Pons (tissue), 1 donor: ENCODE measurements at regions not wholly inside any gene's neighbourhood (a gene's known extent, or its start where the extent isn't known, plus 50 kb on each side); places are given as distances from the start of the nearest gene placed in this dataset.
A peak's percentile ranks its signal among the peaks of the same experiment; 100 is the strongest.

Experiments
- DNase-seq: peaks from one replicate; pipeline ENCODE4 v3.0.0-alpha.2; 2016; ENCODE audit warnings: low spot score

DNA sequence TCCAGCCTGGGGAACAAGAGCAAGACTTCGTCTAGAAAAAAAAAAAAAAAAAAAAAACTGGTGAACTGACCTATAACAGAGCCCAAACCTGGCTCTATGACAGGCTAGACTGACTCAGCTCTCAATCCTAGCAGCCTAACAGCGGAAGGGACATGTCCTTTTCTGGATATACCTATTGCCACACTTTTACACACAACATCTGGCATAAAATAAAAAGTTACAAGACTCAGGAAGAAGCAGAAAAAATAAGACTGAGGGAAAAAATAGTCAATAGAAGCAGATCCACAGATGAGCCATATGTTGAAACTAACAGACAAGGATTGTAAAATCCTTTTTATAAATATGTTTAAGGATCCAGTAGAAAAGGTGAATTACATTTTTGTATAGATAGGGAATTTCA is 57.5 kb upstream of the IPO9 start:
- DNase-seq = no peak

DNA sequence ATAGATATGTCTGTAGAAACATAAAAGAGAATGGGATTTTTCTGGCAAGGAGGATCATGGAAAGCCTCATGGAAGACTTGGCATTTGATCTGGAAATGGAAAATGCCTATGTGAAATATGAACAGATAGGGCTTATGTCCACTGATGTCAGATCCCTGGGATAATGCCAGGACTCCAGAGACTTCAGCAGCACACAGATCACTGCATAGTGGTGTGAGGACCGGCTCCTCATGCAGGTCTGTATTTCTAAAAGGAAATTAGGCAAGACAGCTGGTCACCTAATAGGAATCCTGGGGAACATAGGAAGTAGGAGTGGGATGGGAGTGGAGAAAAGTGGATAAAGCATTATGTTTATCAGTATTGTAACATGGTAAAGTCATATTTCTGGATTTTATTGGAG is 56.8 kb upstream of the IPO9 start:
- DNase-seq = no peak

DNA sequence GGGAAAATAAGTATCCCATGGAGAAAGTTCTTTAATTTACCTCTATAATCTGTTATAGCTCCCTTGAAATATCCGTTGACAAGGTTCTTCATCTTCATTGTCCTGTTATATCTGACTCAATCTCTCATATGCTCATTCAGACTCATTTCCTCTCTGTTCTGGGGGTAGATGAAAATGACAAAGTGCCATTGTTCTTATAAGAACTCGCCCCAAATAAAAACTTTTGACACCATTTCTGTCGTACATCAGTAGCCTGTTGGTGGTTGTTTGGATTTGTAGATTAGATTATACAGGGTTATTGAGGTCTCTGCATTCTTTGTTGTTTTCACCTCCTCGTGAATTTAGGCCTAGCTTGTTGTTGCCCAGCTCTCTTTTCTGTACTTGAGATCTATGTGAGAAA is 55.2 kb upstream of the IPO9 start:
- peak; percentile 61 for DNase-seq

DNA sequence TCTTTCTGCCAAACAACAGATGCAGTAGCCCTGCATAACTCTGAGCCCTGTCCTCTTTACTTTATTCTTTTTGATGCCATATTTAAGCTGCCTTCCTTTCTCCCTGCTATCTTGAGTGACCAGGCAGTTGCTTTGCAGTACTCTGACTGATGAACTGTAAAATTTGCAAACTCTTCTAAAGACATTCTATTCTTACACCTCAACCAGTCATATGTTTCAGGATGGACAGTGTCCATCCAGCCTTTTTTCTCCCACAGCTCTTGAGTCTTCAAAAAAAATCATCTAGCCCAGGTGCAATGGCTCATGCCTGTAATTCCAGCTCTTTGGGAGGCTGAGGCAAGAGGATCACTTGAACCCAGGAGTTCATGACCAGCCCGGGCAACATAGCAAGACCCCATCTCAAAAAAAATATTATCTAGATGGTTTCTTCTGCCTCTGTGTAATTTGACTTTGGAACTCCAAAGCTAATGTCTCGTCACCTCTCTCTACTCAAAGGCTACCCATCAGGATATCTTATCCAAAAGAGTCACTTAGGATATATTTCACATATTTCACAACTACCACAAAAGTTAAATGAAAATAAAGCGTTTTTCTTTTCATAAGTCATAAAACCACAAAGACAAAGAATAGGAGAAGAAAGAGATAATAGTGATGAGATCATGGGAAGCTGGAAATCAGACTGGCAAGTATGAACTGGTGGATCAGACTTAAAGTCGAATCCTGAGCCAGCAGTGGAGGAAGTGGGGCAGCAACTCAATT is 54.6 kb upstream of the IPO9 start:
- DNase-seq = no peak

DNA sequence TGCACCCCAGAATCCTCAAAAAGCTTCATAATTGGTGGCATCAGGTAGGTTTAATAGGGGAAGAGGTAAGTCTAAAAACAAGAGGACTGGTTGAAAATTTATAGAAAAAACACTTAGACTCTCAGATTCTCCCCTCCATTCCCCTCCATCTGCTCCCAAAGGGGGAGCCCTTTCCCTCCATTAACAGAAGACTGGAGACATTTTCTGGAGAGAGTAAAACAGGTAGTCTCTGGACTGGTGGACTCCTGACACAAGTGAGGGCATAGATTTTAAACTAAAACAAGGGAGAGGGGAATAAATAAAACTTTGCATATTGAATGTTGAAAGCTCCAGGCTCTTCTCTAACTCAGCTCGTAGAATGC is 54.0 kb upstream of the IPO9 start:
- no peak for DNase-seq

DNA sequence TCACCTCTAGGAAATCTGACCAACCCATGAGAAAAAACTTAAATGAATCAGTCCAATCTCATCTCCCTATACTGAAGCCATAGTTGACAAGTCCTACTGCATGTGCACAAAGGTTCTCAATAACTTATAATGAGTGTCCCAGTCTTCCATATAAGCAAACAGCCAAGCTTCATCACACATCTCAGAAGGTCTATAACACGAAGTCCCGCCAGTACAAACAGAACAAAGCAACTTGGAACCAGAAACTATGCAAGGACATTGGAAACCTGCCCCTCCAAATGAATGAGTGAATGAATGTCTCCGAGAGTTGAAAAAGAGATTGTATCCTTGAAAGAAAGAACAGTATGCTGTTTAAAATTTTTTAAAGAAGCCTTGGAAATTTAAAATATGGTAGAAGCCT is 53.6 kb upstream of the IPO9 start:
- peak; percentile 32 for DNase-seq

DNA sequence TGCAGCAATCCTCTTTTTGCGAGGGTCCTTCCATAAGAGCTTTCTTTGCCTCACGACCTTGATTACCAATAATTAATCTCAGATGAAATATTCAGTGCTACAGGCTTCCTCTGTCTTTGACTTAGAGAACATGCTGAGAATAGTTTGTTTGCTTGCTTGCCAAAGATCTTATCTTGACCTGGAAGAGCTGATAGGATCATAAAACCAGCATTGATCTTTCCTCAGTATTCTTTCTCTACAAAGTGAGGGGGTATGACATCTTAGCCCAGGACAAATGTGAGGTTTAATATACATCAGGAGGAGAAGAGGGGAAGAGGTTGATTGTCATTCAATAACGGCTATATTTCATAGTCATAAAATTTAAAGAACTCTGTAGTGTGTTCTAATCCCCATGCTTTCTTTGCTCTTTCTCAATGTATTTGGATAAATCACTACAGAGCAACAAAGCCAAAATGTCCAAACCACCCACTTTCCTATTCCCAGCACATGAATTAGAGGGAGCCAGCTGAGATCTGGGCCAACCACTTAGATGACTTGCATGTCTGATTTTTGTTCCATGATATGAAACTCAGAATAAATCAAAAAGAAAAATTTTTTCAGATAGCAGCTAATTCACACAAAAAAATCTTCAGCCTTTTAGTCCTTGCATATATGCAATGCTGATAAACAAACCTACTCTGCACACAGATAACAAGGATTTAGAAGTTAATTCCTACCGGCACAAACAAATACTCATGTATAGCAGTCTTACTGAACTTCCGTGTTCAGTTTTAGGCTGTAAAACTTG is 50.5 kb upstream of the IPO9 start:
- DNase-seq = no peak
